Mucosa of descending colon (tissue), 3 donors: ENCODE measurements at regions not wholly inside any gene's neighbourhood (a gene's known extent, or its start where the extent isn't known, plus 50 kb on each side); places are given as distances from the start of the nearest gene placed in this dataset.
"Not testable (repeated sequence)": the region's sequence is repeated elsewhere in the genome, so short reads cannot be mapped to it uniquely, and the experiment has no call there.

ENCODE experiments used
- ATAC-seq: fragments of 200-7000 bp; cut with Tn5 transposase; one replicate; pipeline ENCODE4 v1.9.1; 2020; ENCODE audit warnings: mild to moderate bottlenecking, moderate library complexity
- DNase-seq, 3 donors: peaks; one replicate each; pipeline ENCODE4 v3.0.0-alpha.2; 2020
- H3K36me3 ChIP-seq: fragments of 200-600 bp; one replicate; pipeline ENCODE4 v1.8.0; 2021; ENCODE audit warnings: low read depth, mild to moderate bottlenecking
- H3K4me1 ChIP-seq: fragments of 200-600 bp; one replicate; pipeline ENCODE4 v1.8.0; 2021; ENCODE audit warnings: low read depth, mild to moderate bottlenecking
- H3K4me3 ChIP-seq: fragments of 200-600 bp; one replicate; pipeline ENCODE4 v1.8.0; 2021; ENCODE audit warnings: mild to moderate bottlenecking
- H3K9me3 ChIP-seq: fragments of 200-600 bp; one replicate; pipeline ENCODE4 v1.8.0; 2021; ENCODE audit warnings: mild to moderate bottlenecking
- intact Hi-C, 2 donors: fragments of 100-400 bp; cut with DNase I in 1 of 2; cut with micrococcal nuclease in 1 of 2; formaldehyde crosslinking; loops; one replicate each; pipeline versions ENCODE4 v1.11.0 to v1.11.1; 2022; cut with DNase I, micrococcal nuclease
- TF ChIP-seq, protein P1 (sequence below): fragments of 200-600 bp; IDR thresholded peaks from one replicate; pipeline ENCODE4 v1.8.0; 2022; ENCODE audit warnings: antibody characterized with exemption, mild to moderate bottlenecking
- donor health status: DM: no; HTN: no; CAD: no; lungs with moderate emphysema.
- donor health status: DM: no; HTN: no; CAD: no.
- donor health status: DM: no; HTN: yes; CAD: no.

DNA sequence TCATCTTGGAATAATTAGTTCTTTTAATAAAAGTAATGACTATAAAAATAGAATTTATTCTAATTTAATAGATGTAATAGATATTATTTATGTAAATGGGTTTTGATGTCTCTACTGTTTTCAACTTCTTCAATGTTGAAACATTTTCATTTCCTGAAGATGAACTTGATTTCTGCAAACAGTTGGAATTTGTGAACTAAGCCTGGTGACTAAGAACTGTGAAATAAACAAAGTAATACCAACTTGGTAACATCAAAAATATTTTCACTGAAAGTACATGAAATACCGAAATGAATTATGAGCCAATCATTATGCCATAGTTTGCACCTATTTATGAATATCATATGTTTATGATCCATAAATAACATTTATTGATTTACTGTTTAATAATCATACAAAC lies 143.8 kb upstream of the FGF10 start:
- intact Hi-C loops = no loop called here
- no peak overlapping the region for H3K4me3 ChIP-seq
- no peaks in the 10 kb centered on the region for H3K4me1 ChIP-seq
- ATAC-seq (no peak), DNase-seq (no peak)
- TF ChIP-seq, protein P1, sequence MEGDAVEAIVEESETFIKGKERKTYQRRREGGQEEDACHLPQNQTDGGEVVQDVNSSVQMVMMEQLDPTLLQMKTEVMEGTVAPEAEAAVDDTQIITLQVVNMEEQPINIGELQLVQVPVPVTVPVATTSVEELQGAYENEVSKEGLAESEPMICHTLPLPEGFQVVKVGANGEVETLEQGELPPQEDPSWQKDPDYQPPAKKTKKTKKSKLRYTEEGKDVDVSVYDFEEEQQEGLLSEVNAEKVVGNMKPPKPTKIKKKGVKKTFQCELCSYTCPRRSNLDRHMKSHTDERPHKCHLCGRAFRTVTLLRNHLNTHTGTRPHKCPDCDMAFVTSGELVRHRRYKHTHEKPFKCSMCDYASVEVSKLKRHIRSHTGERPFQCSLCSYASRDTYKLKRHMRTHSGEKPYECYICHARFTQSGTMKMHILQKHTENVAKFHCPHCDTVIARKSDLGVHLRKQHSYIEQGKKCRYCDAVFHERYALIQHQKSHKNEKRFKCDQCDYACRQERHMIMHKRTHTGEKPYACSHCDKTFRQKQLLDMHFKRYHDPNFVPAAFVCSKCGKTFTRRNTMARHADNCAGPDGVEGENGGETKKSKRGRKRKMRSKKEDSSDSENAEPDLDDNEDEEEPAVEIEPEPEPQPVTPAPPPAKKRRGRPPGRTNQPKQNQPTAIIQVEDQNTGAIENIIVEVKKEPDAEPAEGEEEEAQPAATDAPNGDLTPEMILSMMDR = no peak
- H3K36me3 ChIP-seq = no peaks in the 10 kb centered on the region
- peaks cover 19% of the 10 kb centered on the region for H3K9me3 ChIP-seq

DNA sequence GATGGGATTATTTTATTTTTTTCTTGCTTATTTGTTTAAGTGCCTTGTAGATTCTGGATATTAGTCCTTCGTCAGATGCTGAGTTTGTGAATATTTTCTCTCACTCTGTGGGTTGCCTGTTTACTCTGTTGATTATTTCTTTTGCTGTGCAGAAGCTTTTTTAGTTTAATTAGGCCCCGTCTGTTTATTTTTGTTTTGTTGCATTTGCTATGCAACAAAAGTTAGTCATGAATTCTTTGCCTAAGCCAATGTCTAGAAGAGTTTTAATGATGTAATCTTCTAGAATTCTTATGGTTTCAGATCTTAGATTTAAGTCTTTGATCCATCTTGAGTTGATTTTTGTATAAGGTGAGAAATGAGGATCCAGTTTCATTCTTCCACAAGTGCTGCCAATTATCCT lies 142.5 kb upstream of the FGF10 start:
- peaks cover 27% of the 10 kb centered on the region for H3K9me3 ChIP-seq
- H3K4me3 ChIP-seq, DNase-seq, intact Hi-C loops, H3K36me3 ChIP-seq, H3K4me1 ChIP-seq, ATAC-seq: not testable (repeated sequence)

DNA sequence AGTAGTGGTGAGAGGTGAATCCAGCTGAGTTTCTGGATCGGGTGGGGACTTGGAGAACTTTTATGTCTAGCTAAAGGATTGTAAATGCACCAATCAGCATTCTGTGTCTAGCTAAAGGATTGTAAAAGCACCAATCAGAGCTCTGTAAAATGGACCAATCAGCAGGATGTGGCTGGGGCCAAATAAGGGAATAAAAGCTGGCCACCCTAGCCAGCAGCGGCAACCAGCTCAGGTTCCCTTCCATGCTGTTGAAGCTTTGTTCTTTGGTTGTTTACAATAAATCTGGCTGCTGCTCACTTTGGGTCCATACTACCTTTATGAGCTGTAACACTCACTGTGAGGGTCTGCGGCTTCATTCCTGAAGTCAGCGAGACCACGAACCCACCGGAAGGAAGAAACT lies 141.6 kb upstream of the FGF10 start:
- H3K4me1 ChIP-seq, H3K4me3 ChIP-seq, DNase-seq, intact Hi-C loops, H3K36me3 ChIP-seq, ATAC-seq: not testable (repeated sequence)
- peaks cover 29% of the 10 kb centered on the region for H3K9me3 ChIP-seq

DNA sequence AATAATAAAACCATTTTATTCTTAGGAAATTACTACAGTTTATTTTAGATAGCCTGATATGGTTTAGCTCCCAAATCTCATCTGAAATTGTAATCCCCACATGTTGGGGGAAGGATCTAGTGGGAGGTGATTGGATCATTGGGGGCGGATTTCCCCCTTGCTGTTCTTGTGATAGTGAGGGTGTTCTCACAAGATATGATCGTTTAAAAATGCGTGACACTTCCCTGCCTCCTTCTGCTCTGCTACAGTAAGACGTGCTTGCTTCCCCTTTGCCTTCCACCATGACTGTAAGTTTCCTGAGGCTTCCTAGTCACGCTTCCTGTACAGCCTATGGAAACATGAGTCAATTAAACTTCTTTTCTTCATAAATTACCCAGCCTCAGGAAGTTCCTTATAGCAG lies 122.4 kb upstream of the FGF10 start:
- peaks cover 5% of the 10 kb centered on the region for H3K9me3 ChIP-seq
- intact Hi-C loops = no loop called here

DNA sequence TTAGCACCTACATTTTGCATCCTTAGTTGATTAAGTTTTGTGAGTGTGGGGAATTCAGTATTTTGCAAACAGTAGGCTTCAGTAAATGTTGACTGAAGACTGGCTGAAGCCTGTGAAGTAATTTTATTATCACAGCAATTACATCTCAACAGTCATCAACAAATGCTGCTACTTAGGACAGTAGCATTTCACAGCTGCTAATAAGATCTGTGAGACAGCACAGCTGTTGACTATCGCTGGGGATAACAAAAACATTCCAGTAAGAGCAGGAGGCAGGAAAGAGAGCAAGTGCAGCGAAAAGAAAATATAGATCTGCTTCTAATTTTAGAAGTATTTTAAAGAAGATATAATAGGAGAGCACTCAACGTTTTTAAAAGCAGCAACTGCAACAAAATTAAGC lies 117.3 kb upstream of the FGF10 start:
- intact Hi-C loops = no loop called here
- no peak for DNase-seq
- H3K4me3 ChIP-seq = no peak overlapping the region
- no peak for ATAC-seq
- peaks cover 13% of the 10 kb centered on the region for H3K9me3 ChIP-seq
- H3K36me3 ChIP-seq = no peaks in the 10 kb centered on the region
- no peaks in the 10 kb centered on the region for H3K4me1 ChIP-seq
- TF ChIP-seq, protein P1 = no peak

More for the DNA sequence above, 122.4 kb upstream of the FGF10 start:
- no peak for ATAC-seq
- DNase-seq = no peak
- Histone ChIP-seq H3K4me3 (no peak overlapping the region), H3K36me3 (no peaks in the 10 kb centered on the region), H3K4me1 (no peaks in the 10 kb centered on the region)
- TF ChIP-seq, protein P1 = no peak

DNA sequence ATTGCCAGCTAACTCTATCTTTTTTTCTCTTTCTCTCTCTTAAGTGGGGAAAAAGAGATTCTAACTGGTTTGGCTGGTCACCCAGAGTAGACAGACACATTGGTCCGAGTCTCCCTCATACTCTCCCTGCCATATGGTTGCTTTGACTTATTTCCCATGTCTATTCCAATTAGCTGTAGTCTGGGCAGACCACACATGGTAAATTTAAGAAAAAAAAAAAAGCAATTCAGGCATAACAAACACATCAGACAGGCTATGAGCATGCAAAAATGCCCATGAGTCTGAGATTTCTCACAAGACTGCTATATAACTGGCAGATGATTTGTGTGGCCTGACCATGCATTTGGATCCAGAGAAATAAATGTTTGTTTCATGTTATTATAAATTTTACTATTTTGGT lies 110.2 kb upstream of the FGF10 start:
- Histone ChIP-seq H3K4me1 (no peaks in the 10 kb centered on the region), H3K4me3 (no peak overlapping the region), H3K9me3 (peaks cover 16% of the 10 kb centered on the region), H3K36me3 (no peaks in the 10 kb centered on the region)
- ATAC-seq (no peak), DNase-seq (no peak)
- TF ChIP-seq, protein P1 = no peak
- intact Hi-C loops = no loop called here

DNA sequence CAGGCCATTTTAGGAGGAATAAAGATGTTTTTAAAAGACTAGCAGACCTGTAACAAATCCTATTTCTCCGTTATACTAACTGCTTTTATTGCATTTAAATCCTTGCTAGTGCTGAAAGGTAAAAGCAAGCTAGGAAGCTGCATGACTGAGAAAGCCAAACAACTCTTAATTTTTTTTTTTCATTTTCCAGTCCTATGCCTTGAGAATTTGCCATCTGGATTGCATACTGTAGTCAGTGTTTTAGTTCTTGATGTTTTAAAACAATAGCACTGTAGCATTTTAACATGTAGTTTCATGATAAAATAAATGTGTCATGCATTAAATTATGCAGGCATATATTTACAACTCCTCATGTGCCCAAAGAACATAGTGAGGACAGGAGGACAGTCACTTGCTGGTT lies 108.4 kb upstream of the FGF10 start:
- DNase-seq (no peak), ATAC-seq (no peak)
- H3K9me3 ChIP-seq = peaks cover 24% of the 10 kb centered on the region
- TF ChIP-seq, protein P1 = no peak
- no peaks in the 10 kb centered on the region for H3K36me3 ChIP-seq
- no peak overlapping the region for H3K4me3 ChIP-seq
- H3K4me1 ChIP-seq = no peaks in the 10 kb centered on the region
- intact Hi-C loops = no loop called here
